HCT116 (cell line): ENCODE measurements at regions not wholly inside any gene's neighbourhood (a gene's known extent, or its start where the extent isn't known, plus 50 kb on each side); places are given as distances from the start of the nearest gene placed in this dataset.

Experiments used
- ATAC-seq: fragments of 200-7000 bp; cut with Tn5 transposase; 2 replicates; pipeline ENCODE4 v1.9.1; 2020; ENCODE audit warnings: mild to moderate bottlenecking, moderate library complexity
- BruUV-seq: library from RNA; stranded (reverse); fragments of 400-500 nt; replicated peaks from 2 replicates; lab custom pipeline; 2021; lab: Mats Ljungman, UMichigan
- CTCF ChIA-PET: fragments of 300-600 bp; sonication (Branson Sonifier 250); formaldehyde crosslinking; loops from one replicate; lab custom pipeline; 2021; ENCODE audit warnings: antibody characterized with exemption; lab: Charles Lee
- POLR2A ChIA-PET: fragments of 300-600, 350-600 bp; sonication (Branson Sonifier 250); formaldehyde crosslinking; loops from one replicate; lab custom pipeline; 2021; ENCODE audit warnings: antibody characterized with exemption; lab: Charles Lee
- RAD21 ChIA-PET, 2 experiments: fragments of 300-600 bp; sonication (Branson Sonifier 250); formaldehyde crosslinking; loops; one replicate each; lab custom pipeline; 2023; ENCODE audit warnings: low total read pairs in 2 of 2; ENCODE audit not compliant: uncharacterized antibody in 2 of 2, unreplicated experiment in 2 of 2, low non-redundant PET in 1 of 2; lab: Charles Lee
- DNase-seq: peaks from one replicate; pipeline ENCODE4 v3.0.0-alpha.2; 2010; ENCODE audit warnings: low read depth, low spot score
- H2AFZ ChIP-seq: fragments of 200-600 bp; shearing (Covaris generic), sonication (generic); 2 replicates; pipeline ENCODE4 v1.6.1; 2017; ENCODE audit warnings: low read depth, mixed run types, mixed read lengths, antibody characterized with exemption, low read length; ENCODE audit not compliant: poor library complexity, severe bottlenecking
- H3K27ac ChIP-seq: 2 replicates; pipeline ENCODE4 v1.5.1; 2012; ENCODE audit warnings: low read depth, low read length
- H3K27me3 ChIP-seq: fragments of 200-600 bp; sonication (generic); 2 replicates; pipeline ENCODE4 v1.6.1; 2016; ENCODE audit warnings: mixed run types, low read length, mixed read lengths; ENCODE audit not compliant: insufficient read depth
- H3K36me3 ChIP-seq, 2 experiments: fragments of 200-500 bp in 1 of 2; fragments of 200-600 bp in 1 of 2; sonication (Bioruptor generic) in 1 of 2; sonication (generic) in 1 of 2; 2 replicates each; pipeline versions ENCODE4 v1.5.1 to v1.6.1; 2014 to 2016; ENCODE audit warnings: low read length in 2 of 2, inconsistent platforms in 1 of 2, mixed read lengths in 1 of 2, mixed run types in 1 of 2; ENCODE audit not compliant: insufficient read depth in 2 of 2, control insufficient read depth in 1 of 2
- H3K4me1 ChIP-seq, 2 experiments: fragments of 200-600 bp in 1 of 2; sonication (generic) in 1 of 2; 2 replicates each; pipeline versions ENCODE4 v1.5.1 to v1.6.1; 2012 to 2017; ENCODE audit warnings: low read length in 2 of 2, inconsistent platforms in 1 of 2, mild to moderate bottlenecking in 1 of 2, mixed read lengths in 1 of 2, mixed run types in 1 of 2, moderate library complexity in 1 of 2; ENCODE audit not compliant: insufficient read depth in 2 of 2, control insufficient read depth in 1 of 2
- H3K4me2 ChIP-seq: fragments of 200-600 bp; sonication (generic); 2 replicates; pipeline ENCODE4 v1.6.1; 2017; ENCODE audit warnings: mixed run types, low read length, mixed read lengths
- H3K4me3 ChIP-seq, 2 experiments: fragments of 200-600 bp in 1 of 2; sonication (generic) in 1 of 2; replicated peaks in 1 of 2; 2 replicates each; pipeline ENCODE4 v1.5.1; 2011 to 2016; ENCODE audit warnings: low read length in 2 of 2, control low read depth in 1 of 2, low read depth in 1 of 2, mild to moderate bottlenecking in 1 of 2, mixed read lengths in 1 of 2, mixed run types in 1 of 2
- H3K79me2 ChIP-seq: fragments of 200-600 bp; sonication (generic); 2 replicates; pipeline ENCODE4 v1.6.1; 2017; ENCODE audit warnings: mild to moderate bottlenecking, mixed run types, low read length, moderate library complexity, mixed read lengths; ENCODE audit not compliant: insufficient read depth
- H3K9ac ChIP-seq: fragments of 200-600 bp; sonication (generic); 2 replicates; pipeline ENCODE4 v1.6.1; 2016; ENCODE audit warnings: low read length, mixed read lengths
- H3K9me2 ChIP-seq: fragments of 200-600 bp; sonication (generic), shearing (Covaris generic); 2 replicates; pipeline ENCODE4 v1.6.1; 2017; ENCODE audit warnings: mixed run types, mild to moderate bottlenecking, moderate library complexity; ENCODE audit not compliant: insufficient read depth
- H3K9me3 ChIP-seq, 2 experiments: fragments of 200-500 bp in 1 of 2; fragments of 200-600 bp in 1 of 2; sonication (Bioruptor generic) in 1 of 2; sonication (generic) in 1 of 2; 2 replicates each; pipeline ENCODE4 v1.6.1; 2014 to 2017; ENCODE audit warnings: low read length in 2 of 2, mixed read lengths in 2 of 2, inconsistent platforms in 1 of 2, low read depth in 1 of 2, mild to moderate bottlenecking in 1 of 2, mixed run types in 1 of 2, moderate library complexity in 1 of 2; ENCODE audit not compliant: control insufficient read depth in 1 of 2, insufficient read depth in 1 of 2
- H4K20me1 ChIP-seq: fragments of 200-600 bp; sonication (generic), shearing (Covaris generic); 2 replicates; pipeline ENCODE4 v1.6.1; 2017; ENCODE audit warnings: mixed run types, mild to moderate bottlenecking, moderate library complexity; ENCODE audit not compliant: insufficient read depth
- ATF3 ChIP-seq: IDR thresholded peaks from 2 replicates; pipeline ENCODE4 v1.6.1; 2012
- CTCF ChIP-seq, 3 experiments: fragments of 200-600 bp in 1 of 3; sonication (generic) in 1 of 3; IDR thresholded peaks in 2 of 3; conservative IDR thresholded peaks in 1 of 3; 2 replicates each; pipeline ENCODE4 v1.5.1; 2012 to 2017; ENCODE audit warnings: low read depth in 2 of 3, low read length in 2 of 3, antibody characterized with exemption in 1 of 3, borderline replicate concordance in 1 of 3, control low read depth in 1 of 3, mild to moderate bottlenecking in 1 of 3, mixed read lengths in 1 of 3, mixed run types in 1 of 3, moderate library complexity in 1 of 3; ENCODE audit not compliant: insufficient read depth in 1 of 3
- EGR1 ChIP-seq: IDR thresholded peaks from 2 replicates; pipeline ENCODE4 v1.6.1; 2012; ENCODE audit warnings: low read depth
- EZH2phosphoT487 ChIP-seq: fragments of 200-600 bp; IDR thresholded peaks from 2 replicates; pipeline ENCODE4 v1.6.1; 2018; ENCODE audit warnings: antibody characterized with exemption, borderline replicate concordance
- POLR2AphosphoS5 ChIP-seq: IDR thresholded peaks from 2 replicates; pipeline ENCODE4 v1.6.1; 2011; ENCODE audit warnings: mild to moderate bottlenecking, low read depth, low read length, moderate library complexity
- RAD21 ChIP-seq: IDR thresholded peaks from 2 replicates; pipeline ENCODE4 v1.6.1; 2012; ENCODE audit warnings: low read depth, mild to moderate bottlenecking
- REST ChIP-seq: IDR thresholded peaks from 2 replicates; pipeline ENCODE4 v1.6.1; 2012; ENCODE audit warnings: low read depth
- YY1 ChIP-seq: IDR thresholded peaks from 2 replicates; pipeline ENCODE4 v1.6.1; 2011; ENCODE audit warnings: low read length, low read depth, moderate library complexity, mild to moderate bottlenecking; ENCODE audit not compliant: insufficient replicate concordance; ENCODE audit errors: extremely low read depth
- ZFX ChIP-seq: fragments of 450-650 bp; IDR thresholded peaks from 2 replicates; pipeline ENCODE4 v1.6.1; 2017
- ZNF274 ChIP-seq: fragments of 200-500 bp; sonication (Bioruptor generic); IDR thresholded peaks from 2 replicates; pipeline ENCODE4 v1.6.1; 2014; ENCODE audit warnings: mild to moderate bottlenecking, low read depth, low read length, inconsistent platforms
- intact Hi-C: fragments of 100-400 bp; cut with micrococcal nuclease; formaldehyde crosslinking; loops from 2 replicates; pipeline ENCODE4 v1.10.0; 2022

GRCh38 chr3:182139627-182140357 lies 428.1 kb downstream of the SOX2 start:
- no peak for ATAC-seq
- Histone ChIP-seq H4K20me1 (no peaks in the 10 kb centered on the region), H3K79me2 (no peaks in the 10 kb centered on the region), H3K27me3 (no peaks in the 10 kb centered on the region), H3K9ac (no peak overlapping the region), H3K27ac (no peak overlapping the region), H3K9me2 (no peaks in the 10 kb centered on the region), H3K4me3 (no peak overlapping the region), H3K9me3 (no peaks in the 10 kb centered on the region), H3K4me2 (no peak overlapping the region), H3K4me1 (no peaks in the 10 kb centered on the region), H3K36me3 (no peaks in the 10 kb centered on the region), H2AFZ (no peak overlapping the region)
- BruUV-seq: no TSS peak
- POLR2A ChIA-PET: no interaction called here
- CTCF ChIA-PET: no interaction called here
- no peak for DNase-seq
- TF ChIP-seq CTCF (IDR thresholded peaks at IDR 0.05 in 2 of 3, conservative IDR thresholded peaks at IDR 0.05 in 1 of 3; ENCODE audit: borderline replicate concordance in 1 of 3, insufficient read depth in 1 of 3, low read depth in 2 of 3, low read length in 2 of 3): peak in 1 of 3 experiments; percentile 53; a peak in 3 of 6 replicates
- no peak; the same call in 1 of the 2 replicates for TF ChIP-seq RAD21
- intact Hi-C loops: no loop called here
- RAD21 ChIA-PET: no interaction called here

GRCh38 chr3:182142928-182143327 lies 431.2 kb downstream of the SOX2 start:
- no peak for ATAC-seq
- ChIA-PET POLR2A (no interaction called here), CTCF (no interaction called here), RAD21 (no interaction called here)
- Histone ChIP-seq H3K4me3 (no peak overlapping the region), H4K20me1 (no peaks in the 10 kb centered on the region), H3K4me1 (no peaks in the 10 kb centered on the region), H3K36me3 (no peaks in the 10 kb centered on the region), H3K27me3 (no peaks in the 10 kb centered on the region), H3K9me2 (no peaks in the 10 kb centered on the region), H3K9ac (no peak overlapping the region), H2AFZ (no peak overlapping the region), H3K79me2 (no peaks in the 10 kb centered on the region), H3K9me3 (no peaks in the 10 kb centered on the region), H3K4me2 (no peak overlapping the region), H3K27ac (no peak overlapping the region)
- no peak for DNase-seq
- BruUV-seq: no TSS peak
- intact Hi-C loops: no loop called here
- TF ChIP-seq POLR2AphosphoS5: no peak
- TF ChIP-seq ATF3: no peak
- no peak for TF ChIP-seq EGR1
- TF ChIP-seq CTCF (IDR thresholded peaks at IDR 0.05 in 2 of 3, conservative IDR thresholded peaks at IDR 0.05 in 1 of 3; ENCODE audit: borderline replicate concordance in 1 of 3, insufficient read depth in 1 of 3, low read depth in 2 of 3, low read length in 2 of 3): no peak
- no peak for TF ChIP-seq ZNF274
- TF ChIP-seq ZFX: no peak
- TF ChIP-seq EZH2phosphoT487: no peak
- no peak for TF ChIP-seq YY1
- no peak for TF ChIP-seq REST
